BE2C (cell line): ENCODE measurements at regions not wholly inside any gene's neighbourhood (a gene's known extent, or its start where the extent isn't known, plus 50 kb on each side); places are given as distances from the start of the nearest gene placed in this dataset.

Experiments
- DNase-seq: peaks from one replicate; pipeline ENCODE4 v3.0.0-alpha.2; 2020
- H3K27me3 ChIP-seq: fragments of 250-450 bp; sonication (Bioruptor Pico); 2 replicates; pipeline ENCODE4 v1.5.1; 2020; ENCODE audit warnings: mild to moderate bottlenecking
- H3K36me3 ChIP-seq: fragments of 250-450 bp; sonication (Bioruptor Pico); 2 replicates; pipeline ENCODE4 v1.5.1; 2020; ENCODE audit warnings: mild to moderate bottlenecking
- H3K4me1 ChIP-seq: fragments of 250-450 bp; sonication (Bioruptor Pico); 2 replicates; pipeline ENCODE4 v1.5.1; 2020
- H3K4me3 ChIP-seq: 2 replicates; pipeline ENCODE4 v1.5.1; 2011; ENCODE audit warnings: low read depth, low read length
- H3K9me3 ChIP-seq: fragments of 250-450 bp; sonication (Bioruptor Pico); 2 replicates; pipeline ENCODE4 v1.5.1; 2020
- CTCF ChIP-seq: IDR thresholded peaks from 2 replicates; pipeline ENCODE4 v1.5.1; 2012; ENCODE audit warnings: mild to moderate bottlenecking, low read depth, low read length

- no peaks in the 10 kb centered on the region for H3K27me3 ChIP-seq
- no peaks in the 10 kb centered on the region for H3K4me1 ChIP-seq
- TF ChIP-seq CTCF = no peak
- H3K4me3 ChIP-seq = no peak overlapping the region
- no peaks in the 10 kb centered on the region for H3K36me3 ChIP-seq
- DNase-seq = no peak
- no peaks in the 10 kb centered on the region for H3K9me3 ChIP-seq
These were observed 1202.3 kb downstream of the NCAM2 start for GRCh38 chr21:22200378-22201092.

GRCh38 chr21:22201126-22201525 lies 1202.9 kb downstream of the NCAM2 start:
- Histone ChIP-seq H3K9me3 (no peaks in the 10 kb centered on the region), H3K4me3 (no peak overlapping the region), H3K4me1 (no peaks in the 10 kb centered on the region), H3K36me3 (no peaks in the 10 kb centered on the region), H3K27me3 (no peaks in the 10 kb centered on the region)
- no peak for TF ChIP-seq CTCF
- no peak for DNase-seq

GRCh38 chr21:22201669-22202068 lies 1203.5 kb downstream of the NCAM2 start:
- DNase-seq = no peak
- Histone ChIP-seq H3K4me1 (no peaks in the 10 kb centered on the region), H3K9me3 (no peaks in the 10 kb centered on the region), H3K27me3 (no peaks in the 10 kb centered on the region), H3K36me3 (no peaks in the 10 kb centered on the region), H3K4me3 (no peak overlapping the region)
- no peak for TF ChIP-seq CTCF

- DNase-seq = no peak
- Histone ChIP-seq H3K27me3 (no peaks in the 10 kb centered on the region), H3K4me3 (no peak overlapping the region), H3K4me1 (no peaks in the 10 kb centered on the region), H3K9me3 (no peaks in the 10 kb centered on the region), H3K36me3 (no peaks in the 10 kb centered on the region)
- no peak for TF ChIP-seq CTCF
These were observed 1211.1 kb downstream of the NCAM2 start for GRCh38 chr21:22209304-22209700.

GRCh38 chr21:22211943-22212342 lies 1213.7 kb downstream of the NCAM2 start:
- H3K4me1 ChIP-seq = no peaks in the 10 kb centered on the region
- H3K27me3 ChIP-seq = no peaks in the 10 kb centered on the region
- no peaks in the 10 kb centered on the region for H3K36me3 ChIP-seq
- H3K9me3 ChIP-seq = no peaks in the 10 kb centered on the region
- no peak for TF ChIP-seq CTCF
- DNase-seq = no peak
- no peak overlapping the region for H3K4me3 ChIP-seq

GRCh38 chr21:22223385-22223784 lies 1225.2 kb downstream of the NCAM2 start:
- no peak for DNase-seq
- Histone ChIP-seq H3K36me3 (no peaks in the 10 kb centered on the region), H3K27me3 (no peaks in the 10 kb centered on the region), H3K4me3 (no peak overlapping the region), H3K9me3 (no peaks in the 10 kb centered on the region), H3K4me1 (no peaks in the 10 kb centered on the region)
- no peak for TF ChIP-seq CTCF
